Activated CD4-positive, alpha-beta T cell treated with anti-CD3 and anti-CD28 coated beads, Interleukin-2, amount 10 ng/mL, durations not matched to agents 24 days and 14 days (primary cell): ENCODE measurements at regions not wholly inside any gene's neighbourhood (a gene's known extent, or its start where the extent isn't known, plus 50 kb on each side); places are given as distances from the start of the nearest gene placed in this dataset.
"Not testable (repeated sequence)": the region's sequence is repeated elsewhere in the genome, so short reads cannot be mapped to it uniquely, and the experiment has no call there.

Experiments
- DNase-seq: peaks from one replicate; pipeline ENCODE4 v3.0.0; 2022
- H3K27ac Mint-ChIP-seq: one replicate; pipeline ENCODE4 v1.8.0; 2022; ENCODE audit warnings: mild to moderate bottlenecking, mixed read lengths
- H3K27me3 Mint-ChIP-seq: one replicate; pipeline ENCODE4 v1.8.0; 2022; ENCODE audit warnings: mixed read lengths
- H3K36me3 Mint-ChIP-seq: one replicate; pipeline ENCODE4 v1.8.0; 2022; ENCODE audit warnings: low read depth, mild to moderate bottlenecking, mixed read lengths
- H3K4me1 Mint-ChIP-seq: one replicate; pipeline ENCODE4 v1.8.0; 2021; ENCODE audit warnings: mixed read lengths
- H3K4me3 Mint-ChIP-seq: one replicate; pipeline ENCODE4 v1.8.0; 2022; ENCODE audit warnings: mild to moderate bottlenecking, moderate library complexity, mixed read lengths
- H3K9me3 Mint-ChIP-seq: one replicate; pipeline ENCODE4 v1.8.0; 2021; ENCODE audit warnings: mixed read lengths
- intact Hi-C: fragments of 100-400 bp; cut with micrococcal nuclease; formaldehyde crosslinking; loops from one replicate; pipeline ENCODE4 v1.15.1; 2023

GRCh38 chr13:55893540-55893939 is 1247.2 kb upstream of the PRR20A start:
- Mint-ChIP-seq H3K4me3 (no peak overlapping the region), H3K4me1 (no peaks in the 10 kb centered on the region), H3K27me3 (no peaks in the 10 kb centered on the region), H3K9me3 (peaks cover 9% of the 10 kb centered on the region), H3K36me3 (no peaks in the 10 kb centered on the region), H3K27ac (no peak overlapping the region)
- intact Hi-C loops, result no loop called here
- no peak for DNase-seq

- H3K4me3 Mint-ChIP-seq, result no peak overlapping the region
- no peak for DNase-seq
- intact Hi-C loops, result no loop called here
- H3K27me3 Mint-ChIP-seq, result no peaks in the 10 kb centered on the region
- peaks cover 16% of the 10 kb centered on the region for H3K9me3 Mint-ChIP-seq
- H3K4me1 Mint-ChIP-seq, result no peaks in the 10 kb centered on the region
- no peak overlapping the region for H3K27ac Mint-ChIP-seq
- no peaks in the 10 kb centered on the region for H3K36me3 Mint-ChIP-seq
Measured at GRCh38 chr13:55937180-55937579, 1203.5 kb upstream of the PRR20A start.

GRCh38 chr13:55948175-55948574 is 1192.5 kb upstream of the PRR20A start:
- Mint-ChIP-seq H3K27me3 (no peaks in the 10 kb centered on the region), H3K27ac (no peak overlapping the region), H3K4me1 (no peaks in the 10 kb centered on the region), H3K4me3 (no peak overlapping the region), H3K9me3 (no peaks in the 10 kb centered on the region), H3K36me3 (no peaks in the 10 kb centered on the region)
- intact Hi-C loops, result no loop called here
- DNase-seq, result no peak

DNA sequence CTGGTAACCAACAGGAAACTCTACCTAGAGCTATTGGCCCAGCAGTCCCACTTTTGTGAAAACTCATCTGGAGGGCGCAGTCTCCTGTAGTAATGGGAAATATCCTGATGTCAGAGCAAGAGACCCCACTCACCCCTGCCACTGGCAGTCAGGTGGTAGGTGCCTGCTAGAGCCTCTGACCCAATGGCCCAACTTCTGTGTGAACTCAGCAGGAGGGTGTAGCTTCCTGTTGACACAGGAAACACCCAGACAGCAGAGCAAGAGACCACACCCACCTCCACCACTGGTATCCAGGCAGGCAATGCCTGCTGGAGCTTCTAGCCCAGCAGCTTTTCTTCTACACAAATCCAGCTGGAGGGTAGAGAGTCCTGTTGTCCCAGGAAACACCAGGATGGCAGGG is 1176.8 kb upstream of the PRR20A start:
- Mint-ChIP-seq H3K27me3 (no peaks in the 10 kb centered on the region), H3K4me1 (no peaks in the 10 kb centered on the region), H3K4me3 (no peak overlapping the region), H3K27ac (no peak overlapping the region), H3K36me3 (no peaks in the 10 kb centered on the region), H3K9me3 (peaks cover 5% of the 10 kb centered on the region)
- intact Hi-C loops, result no loop called here
- no peak for DNase-seq

DNA sequence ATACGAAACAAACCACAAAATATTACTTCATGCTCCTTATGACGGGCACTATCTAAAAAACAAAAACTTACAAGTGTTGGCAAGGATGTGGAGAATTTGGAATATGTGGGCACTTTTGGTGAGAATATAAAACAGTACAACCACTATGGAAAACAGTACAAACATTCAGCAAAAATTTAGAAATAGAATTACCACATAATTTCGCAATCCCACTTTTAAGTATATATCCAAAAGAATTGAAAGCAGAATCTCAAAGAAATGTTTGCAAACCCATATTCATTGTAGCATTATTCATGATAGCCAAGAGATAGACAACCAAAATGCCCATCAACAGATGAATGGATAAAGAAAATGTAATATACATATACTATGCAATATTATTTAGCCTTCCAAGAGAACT is 1173.7 kb upstream of the PRR20A start:
- Mint-ChIP-seq H3K4me3 (no peak overlapping the region), H3K27me3 (no peaks in the 10 kb centered on the region), H3K9me3 (peaks cover 10% of the 10 kb centered on the region), H3K36me3 (no peaks in the 10 kb centered on the region), H3K27ac (no peak overlapping the region), H3K4me1 (no peaks in the 10 kb centered on the region)
- intact Hi-C loops, result no loop called here
- DNase-seq, result no peak

- H3K27me3 Mint-ChIP-seq, result no peaks in the 10 kb centered on the region
Measured at GRCh38 chr13:55977436-55977835, 1163.3 kb upstream of the PRR20A start.

GRCh38 chr13:55981381-55981780 is 1159.3 kb upstream of the PRR20A start:
- Mint-ChIP-seq H3K4me1 (no peaks in the 10 kb centered on the region), H3K27ac (no peak overlapping the region), H3K9me3 (peaks cover 6% of the 10 kb centered on the region), H3K27me3 (no peaks in the 10 kb centered on the region), H3K4me3 (no peak overlapping the region), H3K36me3 (no peaks in the 10 kb centered on the region)
- intact Hi-C loops, result no loop called here
- DNase-seq, result no peak

More at GRCh38 chr13:55977436-55977835, 1163.3 kb upstream of the PRR20A start:
- Mint-ChIP-seq H3K4me1 (no peaks in the 10 kb centered on the region), H3K9me3 (peaks cover 10% of the 10 kb centered on the region), H3K36me3 (no peaks in the 10 kb centered on the region), H3K27ac (no peak overlapping the region), H3K4me3 (no peak overlapping the region)
- no peak for DNase-seq
- intact Hi-C loops, result no loop called here

GRCh38 chr13:55984026-55984425 is 1156.7 kb upstream of the PRR20A start:
- H3K27ac Mint-ChIP-seq, H3K4me1 Mint-ChIP-seq, H3K36me3 Mint-ChIP-seq, intact Hi-C loops, H3K27me3 Mint-ChIP-seq, H3K9me3 Mint-ChIP-seq, DNase-seq, H3K4me3 Mint-ChIP-seq: not testable (repeated sequence)

- Mint-ChIP-seq H3K4me1 (no peaks in the 10 kb centered on the region), H3K36me3 (no peaks in the 10 kb centered on the region), H3K4me3 (no peak overlapping the region), H3K27ac (no peak overlapping the region), H3K9me3 (peaks cover 4% of the 10 kb centered on the region), H3K27me3 (no peaks in the 10 kb centered on the region)
- DNase-seq, result no peak
- intact Hi-C loops, result no loop called here
Measured at GRCh38 chr13:55990631-55991030, 1150.1 kb upstream of the PRR20A start.

- H3K9me3 Mint-ChIP-seq, result peaks cover 4% of the 10 kb centered on the region
- DNase-seq, result no peak
- H3K4me1 Mint-ChIP-seq, result no peaks in the 10 kb centered on the region
Measured at GRCh38 chr13:55991666-55992065, 1149.1 kb upstream of the PRR20A start.

DNA sequence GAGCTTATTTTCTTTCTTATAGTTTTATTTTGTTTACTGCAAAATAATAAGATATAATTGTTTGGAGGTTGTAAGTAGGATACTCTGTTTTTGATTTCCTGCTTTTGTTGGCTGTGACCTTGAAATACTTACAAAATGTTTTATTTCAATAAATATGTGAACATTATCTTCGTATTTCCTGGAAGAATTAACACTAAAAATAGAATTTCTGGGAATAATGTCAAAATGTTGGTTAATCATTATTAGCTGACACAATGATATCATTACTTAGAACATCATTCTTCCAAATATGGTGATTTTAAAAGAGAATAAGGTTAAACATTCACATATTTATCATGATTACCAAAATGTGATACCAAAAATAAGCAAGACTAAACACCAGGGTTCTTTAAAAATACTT is 1148.6 kb upstream of the PRR20A start:
- intact Hi-C loops, result no loop called here
- Mint-ChIP-seq H3K27me3 (no peaks in the 10 kb centered on the region), H3K27ac (no peak overlapping the region), H3K9me3 (peaks cover 4% of the 10 kb centered on the region), H3K4me1 (no peaks in the 10 kb centered on the region), H3K4me3 (no peak overlapping the region), H3K36me3 (no peaks in the 10 kb centered on the region)
- no peak for DNase-seq

More at GRCh38 chr13:55991666-55992065, 1149.1 kb upstream of the PRR20A start:
- no peak overlapping the region for H3K4me3 Mint-ChIP-seq
- H3K27me3 Mint-ChIP-seq, result no peaks in the 10 kb centered on the region
- H3K36me3 Mint-ChIP-seq, result no peaks in the 10 kb centered on the region
- intact Hi-C loops, result no loop called here
- no peak overlapping the region for H3K27ac Mint-ChIP-seq

- Mint-ChIP-seq H3K36me3 (no peaks in the 10 kb centered on the region), H3K9me3 (peaks cover 10% of the 10 kb centered on the region), H3K27me3 (no peaks in the 10 kb centered on the region), H3K4me3 (no peak overlapping the region), H3K4me1 (no peaks in the 10 kb centered on the region), H3K27ac (no peak overlapping the region)
- DNase-seq, result no peak
- intact Hi-C loops, result no loop called here
Measured at GRCh38 chr13:55999709-56000108, 1141.0 kb upstream of the PRR20A start.

- no peaks in the 10 kb centered on the region for H3K36me3 Mint-ChIP-seq
- H3K4me3 Mint-ChIP-seq, result no peak overlapping the region
- no peaks in the 10 kb centered on the region for H3K4me1 Mint-ChIP-seq
- DNase-seq, result no peak
- no peak overlapping the region for H3K27ac Mint-ChIP-seq
- no peaks in the 10 kb centered on the region for H3K27me3 Mint-ChIP-seq
- H3K9me3 Mint-ChIP-seq, result no peaks in the 10 kb centered on the region
- intact Hi-C loops, result no loop called here
Measured at GRCh38 chr13:56009418-56009817, 1131.3 kb upstream of the PRR20A start.

DNA sequence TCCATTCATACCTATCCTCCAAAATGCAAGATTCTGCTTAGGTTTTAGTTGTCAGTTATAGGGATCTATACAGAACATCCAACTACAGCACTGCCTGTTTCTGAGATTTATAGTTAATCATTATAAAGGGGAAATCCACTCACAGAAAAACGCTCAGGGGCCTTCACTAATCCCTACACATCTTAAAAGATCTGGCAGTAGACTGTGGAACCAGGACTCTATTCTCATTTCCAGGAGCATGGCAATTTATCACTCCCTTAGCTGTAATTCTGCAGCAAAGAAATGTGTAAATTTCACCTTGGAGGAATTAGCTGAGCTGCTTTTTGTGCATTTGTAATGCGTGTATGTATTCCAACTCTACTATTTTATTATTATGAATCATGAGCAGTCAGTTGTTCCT is 1128.1 kb upstream of the PRR20A start:
- H3K4me3 Mint-ChIP-seq, result no peak overlapping the region
- no peaks in the 10 kb centered on the region for H3K27me3 Mint-ChIP-seq
- no peak overlapping the region for H3K27ac Mint-ChIP-seq
- H3K9me3 Mint-ChIP-seq, result no peaks in the 10 kb centered on the region
- DNase-seq, result no peak
- no peaks in the 10 kb centered on the region for H3K36me3 Mint-ChIP-seq
- H3K4me1 Mint-ChIP-seq, result no peaks in the 10 kb centered on the region
- intact Hi-C loops, result no loop called here

DNA sequence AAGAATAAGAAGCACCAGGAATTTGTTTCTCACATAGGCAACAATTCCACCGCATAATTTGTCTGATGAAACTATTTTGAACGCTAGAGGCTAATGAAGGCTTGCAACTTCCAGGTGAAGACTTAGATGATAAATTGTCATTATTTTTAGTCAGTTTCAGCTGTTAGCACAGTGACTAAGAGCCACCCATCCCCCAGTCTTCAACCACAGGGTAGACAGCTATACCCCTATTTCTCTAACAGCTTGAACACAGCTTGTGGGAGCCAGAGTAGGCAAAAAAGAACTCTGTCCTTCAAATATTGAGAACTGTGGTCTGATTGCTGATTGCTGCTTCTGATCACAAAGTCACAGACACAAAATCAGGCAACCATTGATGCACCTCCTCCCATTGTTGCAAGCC is 1124.8 kb upstream of the PRR20A start:
- Mint-ChIP-seq H3K36me3 (no peaks in the 10 kb centered on the region), H3K27me3 (no peaks in the 10 kb centered on the region), H3K4me1 (no peaks in the 10 kb centered on the region), H3K27ac (no peak overlapping the region), H3K4me3 (no peak overlapping the region), H3K9me3 (peaks cover 4% of the 10 kb centered on the region)
- intact Hi-C loops, result no loop called here
- no peak for DNase-seq
